Mesenchymal stem cell (in vitro differentiated cells and primary cell): ENCODE measurements at regions not wholly inside any gene's neighbourhood (a gene's known extent, or its start where the extent isn't known, plus 50 kb on each side); places are given as distances from the start of the nearest gene placed in this dataset.

Experiments
- DNase-seq: peaks from one replicate; pipeline ENCODE4 v3.0.0-alpha.2; 2013
- H2AFZ ChIP-seq: one replicate; pipeline ENCODE4 v1.6.1; 2013; ENCODE audit warnings: low read depth, mild to moderate bottlenecking, control low read depth, inconsistent platforms, low read length, moderate library complexity
- H2AK5ac ChIP-seq: 2 replicates; pipeline ENCODE4 v1.6.1; 2013; ENCODE audit warnings: low read length, moderate library complexity, mild to moderate bottlenecking, inconsistent platforms; ENCODE audit not compliant: severe bottlenecking
- H2BK120ac ChIP-seq: one replicate; pipeline ENCODE4 v1.6.1; 2013; ENCODE audit warnings: low read depth, mild to moderate bottlenecking, inconsistent platforms, low read length, moderate library complexity
- H2BK12ac ChIP-seq, 2 experiments: one replicate each; pipeline ENCODE4 v1.6.1; 2013; ENCODE audit warnings: inconsistent platforms in 2 of 2, low read length in 2 of 2, mild to moderate bottlenecking in 2 of 2, moderate library complexity in 2 of 2, control low read depth in 1 of 2
- H2BK15ac ChIP-seq: one replicate; pipeline ENCODE4 v1.6.1; 2013; ENCODE audit warnings: mild to moderate bottlenecking, low read depth, inconsistent platforms; ENCODE audit not compliant: poor library complexity, severe bottlenecking
- H2BK5ac ChIP-seq: 2 replicates; pipeline ENCODE4 v1.6.1; 2013; ENCODE audit warnings: low read depth, mild to moderate bottlenecking, low read length, control low read depth, inconsistent platforms; ENCODE audit not compliant: poor library complexity, severe bottlenecking
- H3K14ac ChIP-seq, 2 experiments: one replicate each; pipeline ENCODE4 v1.6.1; 2013; ENCODE audit warnings: inconsistent platforms in 2 of 2, low read length in 2 of 2, control low read depth in 1 of 2, mild to moderate bottlenecking in 1 of 2, moderate library complexity in 1 of 2
- H3K18ac ChIP-seq, 2 experiments: one replicate each; pipeline ENCODE4 v1.6.1; 2013; ENCODE audit warnings: inconsistent platforms in 2 of 2, low read length in 2 of 2, control low read depth in 1 of 2, low read depth in 1 of 2, mild to moderate bottlenecking in 1 of 2
- H3K23ac ChIP-seq, 2 experiments: one replicate each; pipeline ENCODE4 v1.6.1; 2013; ENCODE audit warnings: inconsistent platforms in 2 of 2, low read length in 2 of 2, mild to moderate bottlenecking in 2 of 2, moderate library complexity in 2 of 2, control low read depth in 1 of 2
- H3K27ac ChIP-seq: 2 replicates; pipeline ENCODE4 v1.5.1; 2013; ENCODE audit warnings: mild to moderate bottlenecking, moderate library complexity, low read length, control low read depth, inconsistent platforms; ENCODE audit not compliant: poor library complexity, severe bottlenecking
- H3K27me3 ChIP-seq, 2 experiments: 2 replicates each; pipeline versions ENCODE4 v1.6.1 to v1.7.0; 2013; ENCODE audit warnings: low read length in 2 of 2, mild to moderate bottlenecking in 2 of 2, moderate library complexity in 2 of 2, control low read depth in 1 of 2, inconsistent platforms in 1 of 2; ENCODE audit not compliant: control insufficient read depth in 1 of 2, insufficient read depth in 1 of 2
- H3K36me3 ChIP-seq, 2 experiments: 2 replicates each; pipeline versions ENCODE4 v1.6.1 to v1.7.0; 2013; ENCODE audit warnings: low read length in 2 of 2, control low read depth in 1 of 2, inconsistent platforms in 1 of 2, low read depth in 1 of 2, mild to moderate bottlenecking in 1 of 2; ENCODE audit not compliant: insufficient read depth in 2 of 2, control insufficient read depth in 1 of 2
- H3K4ac ChIP-seq, 2 experiments: one replicate each; pipeline ENCODE4 v1.6.1; 2013; ENCODE audit warnings: inconsistent platforms in 2 of 2, low read length in 2 of 2, mild to moderate bottlenecking in 2 of 2, moderate library complexity in 2 of 2, control low read depth in 1 of 2, low read depth in 1 of 2
- H3K4me1 ChIP-seq: 2 replicates; pipeline ENCODE4 v1.6.1; 2013; ENCODE audit warnings: low read depth, low read length, control low read depth; ENCODE audit not compliant: control insufficient read depth, insufficient read depth
- H3K4me2 ChIP-seq: 2 replicates; pipeline ENCODE4 v1.6.1; 2013; ENCODE audit warnings: low read length, mild to moderate bottlenecking, inconsistent platforms; ENCODE audit not compliant: poor library complexity, severe bottlenecking
- H3K4me3 ChIP-seq, 2 experiments: 2 replicates each; pipeline versions ENCODE4 v1.5.1 to v1.7.0; 2013; ENCODE audit warnings: low read length in 2 of 2, mild to moderate bottlenecking in 2 of 2, control low read depth in 1 of 2, low read depth in 1 of 2; ENCODE audit not compliant: insufficient read depth in 1 of 2
- H3K79me1 ChIP-seq: replicated peaks from 2 replicates; pipeline ENCODE4 v1.6.1; 2013; ENCODE audit warnings: mild to moderate bottlenecking, control low read depth, low read length, inconsistent platforms; ENCODE audit not compliant: poor library complexity, severe bottlenecking
- H3K9ac ChIP-seq: 2 replicates; pipeline ENCODE4 v1.7.0; 2013; ENCODE audit warnings: mild to moderate bottlenecking, low read length, moderate library complexity
- H3K9me3 ChIP-seq: 2 replicates; pipeline ENCODE4 v1.7.0; 2013; ENCODE audit warnings: mild to moderate bottlenecking, low read length; ENCODE audit not compliant: control insufficient read depth
- H4K8ac ChIP-seq: one replicate; pipeline ENCODE4 v1.6.1; 2013; ENCODE audit warnings: inconsistent platforms, mild to moderate bottlenecking, low read length, moderate library complexity
- H4K91ac ChIP-seq: one replicate; pipeline ENCODE4 v1.6.1; 2013; ENCODE audit warnings: mild to moderate bottlenecking, low read length, inconsistent platforms
- WGBS: methylation state at CpG from one replicate; pipeline ENCODE4 v1.1.7; 2013; ENCODE audit warnings: mixed read lengths; 5-methylcytosine and 5-hydroxymethylcytosine counted together

- H3K9me3 ChIP-seq, result no peaks in the 10 kb centered on the region
- no peaks in the 10 kb centered on the region for H3K4me1 ChIP-seq
- no peak overlapping the region for H3K4me3 ChIP-seq
- no peak overlapping the region for H3K23ac ChIP-seq
- H2AK5ac ChIP-seq, result no peak overlapping the region
- no peak overlapping the region for H3K9ac ChIP-seq
- no peak overlapping the region for H2BK5ac ChIP-seq
- H3K14ac ChIP-seq, result no peak overlapping the region
- no peaks in the 10 kb centered on the region for H3K79me1 ChIP-seq
- no peak overlapping the region for H3K4me2 ChIP-seq
- H4K91ac ChIP-seq, result no peak overlapping the region
- no peak overlapping the region for H3K27ac ChIP-seq
- H2BK15ac ChIP-seq, result no peak overlapping the region
- no peak overlapping the region for H2BK120ac ChIP-seq
- H3K18ac ChIP-seq, result no peak overlapping the region
- DNase-seq, result no peak
- no peaks in the 10 kb centered on the region for H3K36me3 ChIP-seq
- H3K27me3 ChIP-seq, result no peaks in the 10 kb centered on the region
- no peak overlapping the region for H3K4ac ChIP-seq
- H2BK12ac ChIP-seq, result no peak overlapping the region
- H2AFZ ChIP-seq, result no peak overlapping the region
- no peak overlapping the region for H4K8ac ChIP-seq
These were observed 424.1 kb upstream of the CHST9 start for GRCh38 chr18:27609221-27609620.

- WGBS, result 100% methylated on average over 1 of the region's 3 CpGs
- Histone ChIP-seq H3K27me3 (no peaks in the 10 kb centered on the region), H3K36me3 (no peaks in the 10 kb centered on the region), H4K8ac (no peak overlapping the region), H3K9ac (no peak overlapping the region), H3K18ac (no peak overlapping the region), H4K91ac (no peak overlapping the region), H3K4me3 (no peak overlapping the region), H2AFZ (no peak overlapping the region), H2AK5ac (no peak overlapping the region), H3K27ac (no peak overlapping the region), H2BK5ac (no peak overlapping the region), H2BK15ac (no peak overlapping the region), H3K14ac (no peak overlapping the region), H3K4me1 (no peaks in the 10 kb centered on the region), H3K4me2 (no peak overlapping the region), H3K4ac (no peak overlapping the region), H3K9me3 (no peaks in the 10 kb centered on the region), H2BK12ac (no peak overlapping the region), H3K23ac (no peak overlapping the region), H2BK120ac (no peak overlapping the region), H3K79me1 (no peaks in the 10 kb centered on the region)
- DNase-seq, result no peak
These were observed 423.6 kb upstream of the CHST9 start for GRCh38 chr18:27608742-27609141.

- Histone ChIP-seq H2AFZ (no peak overlapping the region), H3K18ac (no peak overlapping the region), H2BK120ac (no peak overlapping the region), H4K8ac (no peak overlapping the region), H3K36me3 (no peaks in the 10 kb centered on the region), H2AK5ac (no peak overlapping the region), H3K23ac (no peak overlapping the region), H3K9me3 (no peaks in the 10 kb centered on the region), H3K27ac (no peak overlapping the region), H3K4me2 (no peak overlapping the region), H3K4me1 (no peaks in the 10 kb centered on the region), H3K9ac (no peak overlapping the region), H3K4me3 (no peak overlapping the region), H3K4ac (no peak overlapping the region), H3K79me1 (no peaks in the 10 kb centered on the region), H2BK15ac (no peak overlapping the region), H3K14ac (no peak overlapping the region), H2BK5ac (no peak overlapping the region), H4K91ac (no peak overlapping the region), H3K27me3 (no peaks in the 10 kb centered on the region), H2BK12ac (no peak overlapping the region)
- 95% methylated on average over 2 of the region's 3 CpGs for WGBS
- no peak for DNase-seq
These were observed 423.1 kb upstream of the CHST9 start for GRCh38 chr18:27608174-27608573.

- Histone ChIP-seq H3K4me1 (no peaks in the 10 kb centered on the region), H2AK5ac (no peak overlapping the region), H3K9ac (no peak overlapping the region), H2BK5ac (no peak overlapping the region), H2BK12ac (no peak overlapping the region), H3K4me3 (no peak overlapping the region), H3K27me3 (no peaks in the 10 kb centered on the region), H3K23ac (no peak overlapping the region), H4K91ac (no peak overlapping the region), H3K4me2 (no peak overlapping the region), H4K8ac (no peak overlapping the region), H3K36me3 (no peaks in the 10 kb centered on the region), H3K79me1 (no peaks in the 10 kb centered on the region), H3K27ac (no peak overlapping the region), H2AFZ (no peak overlapping the region), H3K4ac (no peak overlapping the region), H3K18ac (no peak overlapping the region), H2BK120ac (no peak overlapping the region), H3K14ac (no peak overlapping the region), H3K9me3 (no peaks in the 10 kb centered on the region), H2BK15ac (no peak overlapping the region)
- DNase-seq, result no peak
- WGBS, result 70% methylated on average over 2 of the region's 2 CpGs
These were observed 421.6 kb upstream of the CHST9 start for GRCh38 chr18:27606741-27607140.
